ENCODE measurements at regions not wholly inside any gene's neighbourhood (a gene's known extent, or its start where the extent isn't known, plus 50 kb on each side); places are given as distances from the start of the nearest gene placed in this dataset.

- H3K79me2 ChIP-seq (ENCODE audit: insufficient read depth, low read length): no peaks in the 10 kb centered on the region
- H4K20me1 ChIP-seq (ENCODE audit: control insufficient read depth, insufficient read depth, insufficient read length): no peaks in the 10 kb centered on the region
- no peak for DNase-seq
- Mint-ChIP-seq H3K4me3 (no peak overlapping the region), H3K27ac (no peak overlapping the region), H3K9me3 (no peaks in the 10 kb centered on the region), H3K36me3 (ENCODE audit: insufficient read depth in 1 of 3, low read depth in 3 of 3) (no peaks in the 10 kb centered on the region), H3K27me3 (ENCODE audit: low read depth) (no peaks in the 10 kb centered on the region), H3K4me1 (peaks cover 20% of the 10 kb centered on the region in 2 experiments)
- no peak overlapping the region for H3K4me2 ChIP-seq (ENCODE audit: insufficient read depth, insufficient read length, low read length)
- H2BK20ac ChIP-seq (ENCODE audit: low read depth, low read length, poor library complexity, severe bottlenecking): no peak overlapping the region
- H3K9me3 ChIP-seq (ENCODE audit: control insufficient read depth, low read depth, low read length): no peaks in the 10 kb centered on the region
- no peak overlapping the region for H4K8ac ChIP-seq (replicated peaks; ENCODE audit: insufficient read length, low read depth, low read length)
- no peak overlapping the region for H3K23ac ChIP-seq (ENCODE audit: insufficient read length, low read depth, low read length)
- TF ChIP-seq CTCF (conservative IDR thresholded peaks at IDR 0.05): no peak
- H2BK15ac ChIP-seq (ENCODE audit: low read depth, low read length): no peak overlapping the region
- no peak overlapping the region for H3K14ac ChIP-seq (ENCODE audit: insufficient read depth, low read length)
- H3K4ac ChIP-seq (ENCODE audit: low read depth, low read length): no peak overlapping the region
- no peak overlapping the region for H3K27ac ChIP-seq (ENCODE audit: insufficient read length, low read depth, low read length)
- no peak overlapping the region for H3K18ac ChIP-seq (ENCODE audit: insufficient read length, low read depth, low read length)
- no peaks in the 10 kb centered on the region for H3K23me2 ChIP-seq (ENCODE audit: insufficient read length, low read depth, low read length, poor library complexity, severe bottlenecking)
- no peak overlapping the region for H4K91ac ChIP-seq (ENCODE audit: insufficient read length, low read depth, low read length)
- H3K79me1 ChIP-seq (ENCODE audit: insufficient read depth, low read depth, low read length, poor library complexity, severe bottlenecking): no peaks in the 10 kb centered on the region
- H3K27me3 ChIP-seq (ENCODE audit: insufficient read depth, low read length): no peaks in the 10 kb centered on the region
- no peak overlapping the region for H2BK5ac ChIP-seq (ENCODE audit: insufficient read length, low read length)
- no peak overlapping the region for H2BK120ac ChIP-seq (ENCODE audit: low read depth, low read length, poor library complexity, severe bottlenecking)
- no peak overlapping the region for H2AK5ac ChIP-seq (ENCODE audit: insufficient read length, low read length)
- H3K9ac ChIP-seq (ENCODE audit: extremely low read depth, insufficient read length, low read length): no peak overlapping the region
- H2AFZ ChIP-seq (ENCODE audit: low read length): no peak overlapping the region
- WGBS (ENCODE audit: extremely low coverage, insufficient read length, low lambda C conversion rate): no CpG with 5 or more reads among the region's 4 CpGs
- H3T11ph ChIP-seq (ENCODE audit: low read length): no peak overlapping the region
- H4K5ac ChIP-seq (ENCODE audit: insufficient read length, low read depth, low read length): no peak overlapping the region
- H2BK12ac ChIP-seq (ENCODE audit: insufficient read length, low read depth, low read length): no peak overlapping the region
- no peaks in the 10 kb centered on the region for H3K4me1 ChIP-seq (ENCODE audit: insufficient read depth, low read length)
- no peak overlapping the region for H3K56ac ChIP-seq (ENCODE audit: insufficient read length, low read depth, low read length)
Observed at GRCh38 chr9:108108280-108108851, 618.8 kb upstream of the KLF4 start.
